Peyer's patch (tissue), 4 donors: ENCODE measurements at regions not wholly inside any gene's neighbourhood (a gene's known extent, or its start where the extent isn't known, plus 50 kb on each side); places are given as distances from the start of the nearest gene placed in this dataset.

Source experiments
- POLR2A ChIP-seq, 2 donors: fragments of 450-650 bp; IDR thresholded peaks; one replicate each; pipeline ENCODE4 v1.5.1; 2017; ENCODE audit warnings: antibody characterized with exemption in 2 of 2, mild to moderate bottlenecking in 2 of 2, moderate library complexity in 2 of 2
- TF ChIP-seq, protein P1 (sequence below), 6 experiments: fragments of 450-650 bp in 4 of 6; fragments of 200-600 bp in 2 of 6; sonication (generic) in 1 of 6; IDR thresholded peaks; one replicate each; pipeline ENCODE4 v1.5.1; 2017 to 2019; ENCODE audit warnings: antibody characterized with exemption in 6 of 6, mild to moderate bottlenecking in 3 of 6, moderate library complexity in 1 of 6

DNA sequence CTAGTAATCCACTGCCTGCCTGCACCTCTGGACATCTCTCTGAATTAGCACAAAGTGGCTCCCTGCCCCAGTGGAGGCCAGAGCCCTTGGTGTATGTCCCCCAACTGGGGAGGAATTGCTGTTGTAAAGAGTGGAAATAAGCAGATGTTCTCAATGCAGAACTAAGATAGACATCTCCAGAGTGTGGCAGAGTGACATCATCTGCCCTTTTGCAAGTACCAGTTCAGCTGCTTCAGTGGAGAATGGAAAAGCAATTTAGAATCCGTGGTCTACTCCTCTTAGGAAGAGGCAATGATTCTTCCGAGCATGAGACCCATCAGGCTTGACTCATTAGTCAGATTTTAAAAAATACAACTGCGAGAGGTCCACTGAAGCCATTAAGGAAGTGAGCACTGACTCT is 1512.0 kb upstream of the GOT2 start:
- TF ChIP-seq, protein P1, sequence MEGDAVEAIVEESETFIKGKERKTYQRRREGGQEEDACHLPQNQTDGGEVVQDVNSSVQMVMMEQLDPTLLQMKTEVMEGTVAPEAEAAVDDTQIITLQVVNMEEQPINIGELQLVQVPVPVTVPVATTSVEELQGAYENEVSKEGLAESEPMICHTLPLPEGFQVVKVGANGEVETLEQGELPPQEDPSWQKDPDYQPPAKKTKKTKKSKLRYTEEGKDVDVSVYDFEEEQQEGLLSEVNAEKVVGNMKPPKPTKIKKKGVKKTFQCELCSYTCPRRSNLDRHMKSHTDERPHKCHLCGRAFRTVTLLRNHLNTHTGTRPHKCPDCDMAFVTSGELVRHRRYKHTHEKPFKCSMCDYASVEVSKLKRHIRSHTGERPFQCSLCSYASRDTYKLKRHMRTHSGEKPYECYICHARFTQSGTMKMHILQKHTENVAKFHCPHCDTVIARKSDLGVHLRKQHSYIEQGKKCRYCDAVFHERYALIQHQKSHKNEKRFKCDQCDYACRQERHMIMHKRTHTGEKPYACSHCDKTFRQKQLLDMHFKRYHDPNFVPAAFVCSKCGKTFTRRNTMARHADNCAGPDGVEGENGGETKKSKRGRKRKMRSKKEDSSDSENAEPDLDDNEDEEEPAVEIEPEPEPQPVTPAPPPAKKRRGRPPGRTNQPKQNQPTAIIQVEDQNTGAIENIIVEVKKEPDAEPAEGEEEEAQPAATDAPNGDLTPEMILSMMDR (IDR thresholded peaks at IDR 0.05), result no peak
- TF ChIP-seq POLR2A (IDR thresholded peaks at IDR 0.05), result no peak
